ENCODE measurements at regions not wholly inside any gene's neighbourhood (a gene's known extent, or its start where the extent isn't known, plus 50 kb on each side); places are given as distances from the start of the nearest gene placed in this dataset.

DNA sequence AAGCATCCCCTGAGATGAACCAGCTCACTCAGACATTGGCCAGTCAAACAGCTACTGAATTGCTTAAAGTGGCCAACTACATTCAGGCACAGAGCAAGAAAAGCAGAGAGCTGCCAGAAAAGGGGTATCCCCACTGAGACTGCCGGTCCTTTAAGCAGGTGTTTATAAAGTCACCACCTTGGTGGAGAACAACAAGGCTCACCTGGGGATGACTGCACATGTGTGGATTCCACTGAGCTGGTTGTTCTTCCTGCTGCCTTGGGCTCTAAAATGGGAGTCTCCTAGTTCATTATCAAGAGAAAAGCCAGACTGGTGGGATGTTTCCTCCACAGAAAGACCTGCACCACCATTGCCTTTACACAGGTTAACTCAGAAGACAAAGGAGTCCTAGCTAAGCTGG, 51.8 kb upstream of the IPO5 start:
- H3K36me3 ChIP-seq (ENCODE audit: control insufficient read depth, insufficient read depth, low read length), result no peaks in the 10 kb centered on the region
- no peaks in the 10 kb centered on the region for H3K27me3 ChIP-seq (ENCODE audit: control insufficient read depth, insufficient read depth, low read length, poor library complexity, severe bottlenecking)
- H3K27ac Mint-ChIP-seq, result no peak overlapping the region
- TF ChIP-seq, protein P1, sequence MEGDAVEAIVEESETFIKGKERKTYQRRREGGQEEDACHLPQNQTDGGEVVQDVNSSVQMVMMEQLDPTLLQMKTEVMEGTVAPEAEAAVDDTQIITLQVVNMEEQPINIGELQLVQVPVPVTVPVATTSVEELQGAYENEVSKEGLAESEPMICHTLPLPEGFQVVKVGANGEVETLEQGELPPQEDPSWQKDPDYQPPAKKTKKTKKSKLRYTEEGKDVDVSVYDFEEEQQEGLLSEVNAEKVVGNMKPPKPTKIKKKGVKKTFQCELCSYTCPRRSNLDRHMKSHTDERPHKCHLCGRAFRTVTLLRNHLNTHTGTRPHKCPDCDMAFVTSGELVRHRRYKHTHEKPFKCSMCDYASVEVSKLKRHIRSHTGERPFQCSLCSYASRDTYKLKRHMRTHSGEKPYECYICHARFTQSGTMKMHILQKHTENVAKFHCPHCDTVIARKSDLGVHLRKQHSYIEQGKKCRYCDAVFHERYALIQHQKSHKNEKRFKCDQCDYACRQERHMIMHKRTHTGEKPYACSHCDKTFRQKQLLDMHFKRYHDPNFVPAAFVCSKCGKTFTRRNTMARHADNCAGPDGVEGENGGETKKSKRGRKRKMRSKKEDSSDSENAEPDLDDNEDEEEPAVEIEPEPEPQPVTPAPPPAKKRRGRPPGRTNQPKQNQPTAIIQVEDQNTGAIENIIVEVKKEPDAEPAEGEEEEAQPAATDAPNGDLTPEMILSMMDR (conservative IDR thresholded peaks at IDR 0.05), result no peak
- H3K27me3 Mint-ChIP-seq (ENCODE audit: insufficient read depth), result no peaks in the 10 kb centered on the region
- no peaks in the 10 kb centered on the region for H3K9me3 Mint-ChIP-seq
- no peak for DNase-seq
- no peak overlapping the region for H3K4me3 ChIP-seq (ENCODE audit: low read length)
- no peak overlapping the region for H3K9ac ChIP-seq (ENCODE audit: extremely low read depth, low read length, poor library complexity, severe bottlenecking)
- WGBS, 2 experiments (ENCODE audit: insufficient coverage in 1 of 2, insufficient read length in 1 of 2), result 84 to 100% methylated on average over 1 of the region's 1 CpG
- H3K4me1 ChIP-seq (ENCODE audit: control insufficient read depth, insufficient read depth, low read length), result no peaks in the 10 kb centered on the region
- no peaks in the 10 kb centered on the region for H3K36me3 Mint-ChIP-seq (ENCODE audit: low read depth)
- no peaks in the 10 kb centered on the region for H3K9me3 ChIP-seq (ENCODE audit: control insufficient read depth, low read length)
- no peak overlapping the region for H3K27ac ChIP-seq (ENCODE audit: low read depth, low read length)
- no peak overlapping the region for H3K4me3 Mint-ChIP-seq
- H3K4me1 Mint-ChIP-seq, result peaks cover 1% of the 10 kb centered on the region

Measured in endodermal cell (in vitro differentiated cells).